CD4-positive, alpha-beta T cell treated with Interleukin-15 for 1 hour (primary cell): ENCODE measurements at regions not wholly inside any gene's neighbourhood (a gene's known extent, or its start where the extent isn't known, plus 50 kb on each side); places are given as distances from the start of the nearest gene placed in this dataset.

Source experiments
- DNase-seq: peaks from one replicate; pipeline ENCODE4 v3.0.0-alpha.2; 2020

DNA sequence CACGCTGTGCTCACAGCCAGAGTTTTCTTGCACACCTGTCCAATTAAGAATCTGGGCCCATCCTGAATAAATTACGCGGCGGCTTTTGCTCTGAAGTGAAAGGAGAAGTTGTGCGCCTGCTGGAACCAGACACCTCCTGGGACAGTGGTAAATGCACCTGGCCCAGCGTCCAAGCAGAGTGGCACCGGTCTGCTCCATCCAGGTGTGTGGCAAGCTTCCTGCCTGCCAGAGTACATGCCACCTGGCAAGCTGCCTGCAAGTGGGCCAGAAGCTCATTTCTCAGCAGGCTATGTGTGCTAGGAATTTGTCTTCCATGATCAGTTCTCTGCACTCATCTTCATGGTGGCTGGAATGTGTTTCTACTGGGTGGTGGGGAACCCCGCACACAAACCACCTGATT lies 660.6 kb downstream of the ETS1 start:
- no peak for DNase-seq

DNA sequence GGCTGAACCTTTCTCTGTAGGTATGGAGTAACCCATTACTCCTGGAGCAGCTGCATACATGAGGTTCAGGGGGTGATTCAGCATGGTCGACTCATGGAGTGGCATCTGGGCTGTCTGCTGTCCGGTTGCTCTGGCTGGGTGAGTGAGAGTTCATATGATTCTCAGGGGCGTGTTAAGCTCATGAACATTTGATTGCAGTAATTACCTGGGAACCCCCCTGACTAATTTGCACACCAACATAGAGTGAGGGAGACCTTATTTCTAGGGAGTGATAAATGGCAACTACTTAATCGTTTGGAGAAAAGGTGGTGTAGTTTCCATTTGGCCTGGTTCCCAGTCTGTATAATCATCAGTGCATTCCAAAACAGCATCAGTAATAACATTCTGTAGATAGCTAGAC lies 661.9 kb downstream of the ETS1 start:
- no peak for DNase-seq

DNA sequence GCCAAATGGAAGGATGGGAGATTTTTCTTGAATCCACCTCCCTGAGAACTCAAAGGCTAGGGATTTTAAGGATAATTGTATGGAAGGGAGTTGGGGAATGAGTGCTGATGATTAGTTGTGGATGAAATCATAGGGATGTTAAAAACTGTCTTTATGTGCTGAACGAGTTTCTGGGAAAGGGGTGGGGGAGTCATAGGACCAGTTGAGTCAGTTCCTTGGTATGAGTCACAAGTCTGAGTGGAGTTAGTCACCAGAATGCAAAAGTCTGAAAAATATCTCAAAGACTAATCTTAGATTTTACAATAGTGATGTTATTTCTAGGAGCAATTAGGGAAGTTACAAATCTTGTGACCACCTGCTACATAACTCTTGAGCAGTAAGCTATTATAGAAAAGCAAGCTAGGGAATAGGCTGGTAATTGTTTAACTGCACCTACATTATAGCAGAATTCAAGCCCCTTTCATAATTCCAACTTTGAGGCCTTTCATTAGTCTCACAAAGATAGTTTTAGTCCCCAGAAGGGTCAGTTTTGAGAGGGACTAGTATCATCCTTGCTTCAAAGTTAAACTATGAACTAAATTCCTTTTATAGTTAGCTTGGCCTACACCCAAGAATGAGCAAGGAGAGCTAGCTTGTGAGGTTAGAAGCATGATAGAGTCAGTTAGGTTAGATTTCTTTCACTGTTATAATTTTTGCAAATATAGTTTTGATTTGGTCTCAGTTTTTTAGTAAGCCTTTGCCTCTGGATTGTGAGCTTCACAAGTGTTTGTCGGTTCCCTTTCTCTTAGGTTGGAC lies 668.0 kb downstream of the ETS1 start:
- no peak for DNase-seq

DNA sequence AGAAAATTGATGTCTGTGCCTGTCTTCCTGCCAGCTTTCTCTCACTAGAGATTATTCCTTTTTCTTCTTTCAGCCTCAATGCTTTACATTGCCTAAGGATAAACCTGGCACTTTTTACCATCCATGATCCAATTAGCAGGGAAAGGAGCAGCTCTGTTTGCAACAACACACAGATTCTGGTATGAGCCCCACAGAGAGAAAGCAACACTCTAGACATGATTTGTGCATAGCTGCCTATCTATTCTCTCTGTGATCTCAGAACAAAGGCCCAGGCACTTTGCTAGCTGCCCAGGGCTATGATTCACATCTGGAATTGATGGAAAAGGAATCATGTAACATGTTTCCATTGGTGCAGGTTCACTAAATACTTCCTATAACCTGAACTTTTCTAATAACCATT lies 685.0 kb downstream of the ETS1 start:
- DNase-seq: no peak

DNA sequence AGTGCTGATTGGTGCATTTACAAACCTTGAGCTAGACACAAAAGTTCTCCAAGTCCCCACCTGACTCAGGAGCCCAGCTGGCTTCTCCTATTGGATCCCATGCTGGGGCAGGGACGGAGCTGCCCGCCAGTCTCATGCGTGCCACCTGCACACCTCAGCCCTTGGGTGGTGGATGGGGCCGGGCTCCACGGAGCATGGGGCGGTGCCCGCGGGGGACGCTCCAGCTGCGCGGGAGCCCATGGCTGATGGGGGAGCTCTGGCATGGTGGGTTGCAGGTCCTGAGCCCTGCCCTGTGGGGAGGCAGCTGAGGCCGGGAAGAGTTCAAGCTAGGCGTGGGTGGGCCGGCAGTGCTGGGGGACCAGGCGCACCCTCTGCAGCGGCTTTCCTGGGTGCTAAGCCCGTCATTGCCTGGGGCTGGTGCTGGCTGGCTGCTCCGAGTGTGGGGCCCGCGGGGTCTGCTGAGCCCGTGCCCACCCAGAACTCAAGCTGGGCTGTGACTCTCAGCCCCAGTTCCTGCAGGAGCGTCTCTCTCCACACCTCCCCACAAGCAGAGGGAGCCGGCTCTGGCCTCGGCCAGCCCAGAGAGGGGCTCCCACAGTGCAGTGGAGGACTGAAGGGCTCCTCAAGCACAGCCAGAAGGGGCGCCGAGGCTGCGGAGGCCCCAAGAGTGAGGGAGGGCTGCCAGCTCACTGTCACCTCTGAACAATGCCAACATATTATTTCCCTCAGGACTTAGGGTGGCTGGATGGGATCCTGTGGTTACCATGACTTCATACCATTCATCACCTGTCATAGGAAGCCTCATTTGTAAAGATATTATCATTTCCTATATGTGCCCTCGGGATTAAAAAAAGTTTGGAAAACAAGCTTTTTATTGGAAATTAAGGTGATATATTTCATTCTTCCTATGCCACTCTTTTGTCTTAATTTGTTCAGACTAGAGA lies 688.7 kb downstream of the ETS1 start:
- DNase-seq: no peak

DNA sequence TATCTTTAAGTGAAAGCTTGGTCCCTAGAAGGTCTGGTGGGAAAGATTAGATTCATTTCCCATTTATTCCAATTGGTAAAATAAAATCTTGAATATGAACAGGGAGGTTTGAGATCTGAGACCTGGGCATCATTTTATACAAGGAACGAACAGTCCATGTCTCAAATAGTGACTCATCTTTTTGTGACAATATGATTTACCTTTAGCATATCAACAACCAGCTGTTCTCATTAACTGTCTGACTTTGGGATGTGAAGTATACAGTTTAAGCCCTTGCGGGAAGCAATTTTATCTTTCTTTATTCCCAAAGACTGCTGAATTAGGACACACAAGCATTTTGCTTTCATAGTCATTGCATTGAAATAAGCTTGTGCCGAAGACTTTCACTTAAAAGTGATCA lies 691.6 kb downstream of the ETS1 start:
- DNase-seq: no peak

DNA sequence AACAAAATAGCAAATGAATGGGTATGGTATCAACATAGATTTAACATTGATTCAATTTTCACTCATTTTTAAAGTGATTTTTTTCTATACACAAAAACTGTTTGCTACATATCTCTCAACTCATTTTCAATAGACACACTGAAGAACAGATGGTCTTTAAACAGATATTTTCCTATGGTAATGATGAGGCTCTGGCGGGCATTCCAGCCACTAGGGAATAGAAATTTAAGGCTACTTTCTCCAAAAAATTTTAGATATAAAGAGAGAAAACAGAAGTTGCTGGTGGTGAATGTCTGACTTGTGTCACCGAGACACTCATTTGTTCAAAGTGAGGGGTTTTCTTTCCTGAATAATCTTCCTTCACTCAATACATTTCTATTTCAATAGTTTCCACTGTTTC lies 693.0 kb downstream of the ETS1 start:
- no peak for DNase-seq

DNA sequence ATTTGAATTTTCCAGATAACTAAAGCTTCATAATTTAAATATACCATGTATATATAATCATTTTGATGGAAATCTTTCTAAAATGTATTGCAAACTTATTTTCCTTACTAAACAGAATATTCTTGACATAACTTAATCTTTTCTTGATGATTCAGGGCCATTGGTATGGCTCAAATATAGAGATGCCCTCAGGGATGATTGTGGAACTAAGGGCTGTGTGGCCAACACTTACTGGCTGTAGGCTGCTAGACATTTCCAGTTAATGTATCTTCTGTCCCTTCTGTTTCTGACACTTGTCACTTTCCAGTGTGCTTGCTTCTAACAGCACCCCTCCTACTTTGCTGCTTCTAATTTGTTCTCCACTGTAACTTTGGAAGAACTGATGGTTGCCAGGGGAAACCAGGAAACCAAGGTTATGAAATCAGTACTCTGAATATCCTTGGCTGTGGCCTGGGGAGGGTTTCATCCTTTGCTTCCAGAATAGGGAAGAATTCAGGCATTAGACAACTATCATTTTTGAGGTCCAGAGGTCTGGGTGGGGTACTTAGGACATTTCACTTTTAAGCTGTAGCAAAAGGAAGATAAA lies 697.2 kb downstream of the ETS1 start:
- no peak for DNase-seq

DNA sequence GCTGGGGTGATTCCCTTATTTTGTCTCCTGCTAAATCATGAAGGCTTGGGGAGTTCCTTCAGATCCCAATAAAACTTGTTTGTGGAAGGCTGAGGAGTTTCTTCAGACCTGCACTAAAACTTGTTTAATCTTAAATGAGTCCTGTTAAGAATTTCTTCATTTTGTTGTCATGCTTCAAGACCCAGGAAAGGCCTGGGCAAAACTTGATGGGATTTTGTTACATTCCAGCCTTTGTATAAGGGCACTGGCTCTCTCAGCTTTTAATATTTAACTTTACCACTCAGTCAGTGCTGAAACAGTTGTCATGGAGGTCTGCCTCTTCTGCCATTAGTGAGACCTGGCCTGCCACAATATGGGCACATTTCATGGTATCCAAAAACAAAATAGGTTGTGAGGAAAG lies 699.0 kb downstream of the ETS1 start:
- DNase-seq: no peak

DNA sequence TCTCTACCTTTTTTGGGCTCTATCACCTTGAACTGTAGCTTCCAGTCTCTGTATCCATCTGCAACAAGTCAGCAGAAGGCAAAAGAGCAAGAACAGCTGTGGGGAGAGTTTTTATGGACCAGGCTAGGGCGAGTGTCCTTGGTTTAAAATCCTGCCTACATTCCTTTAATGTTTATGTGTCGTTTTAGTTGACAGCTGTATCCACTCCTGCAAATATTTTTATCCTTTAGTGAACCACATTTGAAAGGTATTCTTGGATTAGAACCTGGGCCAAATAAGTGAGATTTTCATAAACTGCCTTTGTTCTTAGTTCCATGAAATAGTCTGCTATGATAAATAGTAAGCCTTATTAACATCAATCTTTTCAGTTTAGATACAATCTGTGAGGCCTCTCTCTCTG lies 712.2 kb downstream of the ETS1 start:
- no peak for DNase-seq

DNA sequence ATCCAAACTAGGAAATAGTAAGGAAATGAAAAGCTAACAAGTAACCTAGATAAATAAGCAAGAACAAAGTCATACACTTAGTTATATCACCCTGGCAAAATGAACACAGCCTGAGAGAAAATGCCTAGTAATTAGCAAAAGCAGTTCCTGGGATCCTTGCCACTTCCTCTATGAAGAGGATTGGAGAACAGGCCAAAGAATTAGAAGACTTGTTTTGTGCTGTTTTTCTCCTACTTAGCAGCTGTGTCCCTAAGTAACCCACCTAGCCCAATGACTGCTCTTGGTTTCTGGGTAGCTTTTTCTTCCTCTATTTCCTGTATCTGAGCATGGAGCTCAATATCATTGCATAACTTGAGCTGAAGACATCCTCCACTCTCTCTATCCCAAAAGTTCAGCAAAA lies 713.9 kb downstream of the ETS1 start:
- no peak for DNase-seq

DNA sequence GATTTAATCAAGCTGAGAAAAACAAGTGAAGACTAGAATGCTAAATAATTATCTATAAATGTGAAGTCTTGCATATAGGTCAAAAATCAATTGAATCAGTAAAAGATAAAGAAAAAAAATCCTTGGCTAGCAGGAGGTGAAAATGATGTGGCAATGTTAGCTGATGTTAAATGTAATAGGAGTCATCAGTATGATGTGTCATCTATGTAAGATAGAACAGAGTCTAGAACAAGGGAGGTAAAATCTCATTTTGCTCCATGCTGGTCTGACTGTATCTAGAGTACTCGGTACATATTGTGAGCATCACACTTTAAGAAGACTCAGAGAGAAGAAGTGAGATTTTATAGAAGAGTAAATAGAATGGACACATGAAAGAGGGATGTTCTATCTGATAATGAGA lies 721.2 kb downstream of the ETS1 start:
- no peak for DNase-seq

DNA sequence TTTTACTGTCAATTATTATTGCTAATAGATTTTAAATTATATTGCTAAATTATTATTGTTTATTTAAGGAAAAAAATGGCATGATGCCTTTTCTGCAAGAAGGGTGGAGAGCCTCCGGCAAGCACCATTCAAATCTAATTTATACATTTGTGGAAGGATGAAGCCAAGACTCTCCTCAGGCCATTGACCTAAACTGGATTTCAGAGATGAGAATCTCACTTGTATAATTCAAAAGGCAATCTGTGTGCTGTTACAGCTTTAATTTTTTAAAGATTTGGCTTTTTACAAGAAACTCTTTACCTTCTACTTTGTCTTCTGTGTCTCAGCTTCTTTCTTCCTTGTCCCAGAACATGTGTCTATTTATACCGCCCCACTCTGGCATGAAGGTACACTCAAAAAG lies 722.5 kb downstream of the ETS1 start:
- no peak for DNase-seq

DNA sequence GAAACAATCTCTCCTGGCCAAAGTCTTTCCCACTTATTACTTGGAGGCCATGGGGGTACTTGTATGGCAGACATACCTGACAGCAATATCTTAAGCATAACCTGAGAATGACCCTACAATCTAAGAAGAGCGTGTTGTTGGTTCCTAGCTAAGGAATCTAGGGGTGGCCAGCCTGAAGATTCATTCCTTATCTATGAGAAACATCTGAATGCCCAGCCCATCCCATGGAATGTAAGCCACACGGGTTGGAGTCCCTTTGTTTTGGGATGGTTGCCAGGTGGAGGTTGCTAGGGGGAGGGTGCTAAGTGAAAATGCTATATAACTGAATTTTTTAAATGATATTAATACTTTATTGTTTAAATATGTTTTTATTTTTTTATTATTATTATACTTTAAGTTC lies 725.0 kb downstream of the ETS1 start:
- no peak for DNase-seq

DNA sequence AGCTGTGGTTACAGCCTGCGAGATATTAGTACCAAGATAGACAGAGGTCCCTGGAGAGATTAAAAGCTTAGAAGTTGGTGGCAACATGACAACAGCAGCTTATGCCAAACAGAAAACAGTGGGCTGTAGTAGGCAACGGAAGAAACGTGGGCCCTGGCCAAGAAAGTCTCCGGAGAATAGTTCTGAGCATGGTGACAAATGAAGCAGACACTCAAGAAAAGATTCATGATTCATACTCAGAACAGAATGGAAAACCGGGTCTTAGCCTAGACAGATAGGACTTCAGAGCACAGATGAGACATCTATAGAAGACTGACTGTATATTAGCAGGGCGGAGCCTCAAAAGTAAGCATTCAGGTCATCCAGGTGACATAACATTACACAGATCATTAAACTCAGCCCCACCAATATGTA lies 727.4 kb downstream of the ETS1 start:
- DNase-seq: no peak

DNA sequence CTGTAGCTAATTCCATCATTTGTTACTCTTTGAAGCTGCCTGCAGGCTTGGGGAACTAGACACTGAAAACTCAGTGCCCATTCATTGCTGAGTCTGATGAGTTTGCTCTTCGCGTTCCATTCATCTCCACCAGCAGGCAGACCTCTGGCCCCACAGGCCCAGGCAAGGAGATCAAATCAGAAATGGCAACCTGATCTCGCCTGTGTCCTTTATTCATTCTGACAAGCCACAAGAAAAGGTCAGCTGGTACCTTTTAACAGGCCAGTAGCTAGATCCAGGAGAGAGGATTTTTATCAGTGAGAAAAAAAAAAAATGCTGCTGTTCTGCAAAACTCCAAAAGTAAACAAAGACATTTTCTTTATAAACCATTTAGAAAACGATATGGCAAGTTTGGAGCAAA lies 742.5 kb downstream of the ETS1 start:
- DNase-seq: no peak

DNA sequence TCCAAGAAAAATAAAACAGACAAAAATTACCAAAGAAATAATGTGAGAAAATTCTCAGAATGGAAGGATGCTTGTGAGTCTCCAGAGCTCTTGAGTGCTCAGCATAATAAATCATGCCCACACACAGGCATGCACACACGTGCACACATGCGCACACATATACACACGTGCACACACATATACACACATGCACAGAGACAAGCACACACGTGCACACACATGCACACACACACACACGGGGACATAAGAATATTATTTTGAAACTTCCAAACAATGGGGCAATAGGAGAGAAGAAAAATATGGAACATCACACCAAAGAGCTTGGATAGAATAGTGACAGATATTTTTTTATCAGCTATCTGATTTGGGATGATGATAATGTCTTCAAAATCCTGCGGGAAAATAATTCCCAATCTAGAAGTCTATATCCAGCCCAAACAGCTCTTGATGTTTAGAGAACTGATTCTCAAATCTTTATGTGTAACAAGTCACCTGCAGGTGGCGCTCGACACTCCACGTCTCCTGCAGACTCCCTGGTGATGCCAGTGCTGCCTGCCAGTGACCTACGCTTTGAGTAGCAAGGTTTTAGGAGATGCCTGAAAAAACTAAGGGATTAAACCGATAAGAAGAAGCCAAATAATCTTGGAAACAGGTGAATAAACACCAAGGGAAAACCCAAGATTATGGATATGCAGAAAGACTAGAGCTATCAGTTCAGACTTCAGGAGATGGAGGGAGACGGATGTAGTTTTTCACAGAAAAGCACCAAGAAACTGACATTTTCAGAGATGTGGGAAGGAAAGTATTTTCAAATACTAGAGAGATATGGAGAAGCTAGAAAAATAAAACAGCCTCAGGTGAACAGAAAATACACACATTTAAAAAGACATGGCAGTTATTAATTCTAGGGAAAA lies 743.6 kb downstream of the ETS1 start:
- DNase-seq: no peak

DNA sequence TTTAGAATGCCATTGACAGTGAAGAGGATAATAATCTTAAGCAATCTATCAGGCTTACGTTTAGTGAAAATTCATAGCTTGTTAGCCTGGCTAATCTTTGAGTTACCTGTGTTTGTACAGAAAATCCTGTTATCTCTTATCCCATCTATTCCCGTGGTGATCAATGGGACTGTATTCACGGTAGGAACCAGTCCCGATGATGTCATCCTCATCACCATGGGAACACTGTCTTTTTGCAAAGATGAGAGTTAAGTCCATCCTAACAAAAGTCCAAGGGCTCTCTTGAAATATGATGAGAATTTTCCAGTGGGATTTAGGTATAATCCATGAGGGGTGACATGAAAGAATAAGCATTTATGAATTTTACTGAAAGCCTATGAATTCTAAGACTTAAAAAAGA lies 762.2 kb downstream of the ETS1 start:
- no peak for DNase-seq

DNA sequence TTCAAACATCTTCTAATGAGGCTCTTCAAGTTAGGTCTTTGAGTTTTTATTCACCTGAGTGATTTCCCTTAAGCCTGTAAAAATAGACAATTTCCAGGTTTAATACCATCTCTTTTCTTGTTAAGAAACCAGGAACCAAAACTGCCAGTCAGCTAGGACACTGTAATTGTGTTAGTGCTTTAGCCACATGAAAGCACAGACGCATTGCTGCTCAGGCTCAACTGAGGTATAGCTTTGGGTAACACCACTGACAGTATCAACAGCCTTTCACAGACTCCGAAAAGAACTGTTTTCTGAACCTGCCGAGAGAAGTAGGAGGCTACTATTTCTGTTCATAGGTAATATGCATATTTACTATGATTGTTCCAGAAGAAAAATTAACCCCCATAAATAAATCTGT lies 768.7 kb downstream of the ETS1 start:
- DNase-seq: no peak

DNA sequence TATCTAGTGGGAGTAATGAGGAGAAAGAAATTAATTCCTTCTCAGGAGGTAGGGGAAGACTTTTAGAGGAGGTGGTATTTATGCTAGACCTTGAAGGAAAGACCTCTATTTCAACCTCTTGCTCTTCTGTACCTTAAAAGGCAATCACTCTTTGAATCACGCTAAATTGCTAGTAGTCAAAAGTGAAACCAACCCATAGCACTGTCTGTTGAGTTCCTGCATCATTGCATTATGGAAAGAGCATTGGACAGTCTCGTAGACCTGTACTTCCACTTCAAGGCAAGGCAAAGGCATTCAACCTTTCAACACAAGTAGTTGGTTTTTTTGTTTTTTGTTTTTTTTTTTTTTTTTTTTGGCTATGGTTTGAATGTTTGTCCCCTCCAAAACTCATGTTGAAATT lies 770.4 kb downstream of the ETS1 start:
- DNase-seq: no peak

DNA sequence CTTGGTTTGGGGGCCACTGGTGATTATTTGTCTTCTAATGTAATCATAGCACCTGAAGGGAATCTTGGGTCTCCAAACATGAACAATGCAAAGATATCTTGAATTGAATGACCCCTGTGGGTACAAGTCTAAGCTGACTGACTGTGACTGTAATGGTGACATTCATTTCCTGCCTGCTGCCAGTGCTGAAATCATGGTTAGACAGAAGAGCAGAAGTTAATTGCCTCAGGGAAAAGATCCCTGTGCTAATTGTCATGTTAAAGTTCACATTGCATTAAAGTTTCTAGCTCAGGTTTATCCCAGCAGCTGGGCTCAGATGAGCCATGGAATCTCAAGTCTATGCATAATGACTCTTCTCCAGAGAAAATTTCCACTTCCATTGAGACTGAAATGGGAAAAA lies 772.0 kb downstream of the ETS1 start:
- DNase-seq: no peak

DNA sequence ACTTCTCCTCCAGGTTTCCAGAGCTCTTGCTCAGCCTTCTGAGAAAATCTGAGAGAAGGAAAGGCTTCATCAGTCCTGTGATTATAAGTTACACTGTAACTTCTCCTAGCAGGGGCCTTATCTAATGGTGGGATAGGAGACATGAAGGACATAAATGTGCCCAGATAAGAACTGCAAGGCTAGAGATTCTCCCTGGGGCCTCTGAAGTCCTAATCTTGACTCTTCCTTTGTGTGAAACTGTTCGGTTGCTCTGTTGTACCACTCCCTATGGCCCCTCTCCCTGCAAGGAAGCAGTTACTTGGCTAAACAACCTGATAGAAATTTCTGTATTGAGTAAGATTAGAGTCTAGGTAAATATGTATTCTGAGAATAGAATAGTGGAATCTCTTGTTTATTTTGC lies 780.9 kb downstream of the ETS1 start:
- DNase-seq: no peak

DNA sequence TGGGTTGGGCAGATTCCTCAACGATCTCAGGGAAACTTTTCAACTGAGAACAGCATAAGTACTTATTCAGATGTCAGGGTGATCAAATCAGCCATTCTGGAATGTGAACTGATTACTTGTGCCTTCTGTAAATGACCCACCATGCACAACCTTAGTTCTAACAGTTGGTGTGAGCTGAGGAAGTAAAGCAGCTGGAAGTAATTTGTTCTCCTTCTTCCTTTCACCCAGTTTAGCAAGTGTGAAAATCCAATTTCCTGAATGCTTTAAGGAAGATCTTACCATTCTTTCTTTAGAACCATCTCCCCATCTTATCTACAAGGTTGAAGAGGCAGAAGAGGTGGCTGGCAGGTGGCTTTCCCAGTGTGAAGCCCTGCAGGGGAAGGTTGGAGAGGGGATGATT lies 781.6 kb downstream of the ETS1 start:
- DNase-seq: no peak
